GM12872 (cell line): ENCODE measurements at regions not wholly inside any gene's neighbourhood (a gene's known extent, or its start where the extent isn't known, plus 50 kb on each side); places are given as distances from the start of the nearest gene placed in this dataset.

ENCODE experiments used
- TF ChIP-seq, protein P1 (sequence below): IDR thresholded peaks from 3 replicates; pipeline ENCODE4 v1.5.1; 2011; ENCODE audit warnings: low read depth, mild to moderate bottlenecking, low read length, moderate library complexity; ENCODE audit not compliant: insufficient read depth

- TF ChIP-seq, protein P1, sequence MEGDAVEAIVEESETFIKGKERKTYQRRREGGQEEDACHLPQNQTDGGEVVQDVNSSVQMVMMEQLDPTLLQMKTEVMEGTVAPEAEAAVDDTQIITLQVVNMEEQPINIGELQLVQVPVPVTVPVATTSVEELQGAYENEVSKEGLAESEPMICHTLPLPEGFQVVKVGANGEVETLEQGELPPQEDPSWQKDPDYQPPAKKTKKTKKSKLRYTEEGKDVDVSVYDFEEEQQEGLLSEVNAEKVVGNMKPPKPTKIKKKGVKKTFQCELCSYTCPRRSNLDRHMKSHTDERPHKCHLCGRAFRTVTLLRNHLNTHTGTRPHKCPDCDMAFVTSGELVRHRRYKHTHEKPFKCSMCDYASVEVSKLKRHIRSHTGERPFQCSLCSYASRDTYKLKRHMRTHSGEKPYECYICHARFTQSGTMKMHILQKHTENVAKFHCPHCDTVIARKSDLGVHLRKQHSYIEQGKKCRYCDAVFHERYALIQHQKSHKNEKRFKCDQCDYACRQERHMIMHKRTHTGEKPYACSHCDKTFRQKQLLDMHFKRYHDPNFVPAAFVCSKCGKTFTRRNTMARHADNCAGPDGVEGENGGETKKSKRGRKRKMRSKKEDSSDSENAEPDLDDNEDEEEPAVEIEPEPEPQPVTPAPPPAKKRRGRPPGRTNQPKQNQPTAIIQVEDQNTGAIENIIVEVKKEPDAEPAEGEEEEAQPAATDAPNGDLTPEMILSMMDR, result no peak
Observed at GRCh38 chr15:61633951-61634350, 404.8 kb upstream of the RORA start.

- TF ChIP-seq, protein P1, result no peak
Observed at GRCh38 chr15:61629269-61629668, 400.2 kb upstream of the RORA start.

DNA sequence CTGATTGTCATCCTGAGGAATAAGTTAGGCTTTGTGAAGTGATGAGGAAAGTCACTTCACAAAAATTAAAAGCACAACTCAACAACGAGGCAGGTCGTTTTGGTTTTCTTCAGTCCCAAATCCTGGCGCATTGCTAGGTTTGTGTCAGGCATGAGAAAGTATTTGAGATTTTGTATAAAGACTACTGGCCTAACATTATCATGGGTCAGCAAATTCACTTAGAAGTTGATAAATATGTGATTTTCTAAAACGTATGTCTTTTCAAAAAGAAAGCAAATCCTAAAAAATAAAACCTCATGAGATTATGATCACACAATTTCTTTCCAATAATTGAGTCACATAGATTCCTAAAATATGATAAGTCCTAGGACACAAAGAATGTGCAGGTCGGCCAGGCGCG, 395.8 kb upstream of the RORA start:
- TF ChIP-seq, protein P1, result no peak

DNA sequence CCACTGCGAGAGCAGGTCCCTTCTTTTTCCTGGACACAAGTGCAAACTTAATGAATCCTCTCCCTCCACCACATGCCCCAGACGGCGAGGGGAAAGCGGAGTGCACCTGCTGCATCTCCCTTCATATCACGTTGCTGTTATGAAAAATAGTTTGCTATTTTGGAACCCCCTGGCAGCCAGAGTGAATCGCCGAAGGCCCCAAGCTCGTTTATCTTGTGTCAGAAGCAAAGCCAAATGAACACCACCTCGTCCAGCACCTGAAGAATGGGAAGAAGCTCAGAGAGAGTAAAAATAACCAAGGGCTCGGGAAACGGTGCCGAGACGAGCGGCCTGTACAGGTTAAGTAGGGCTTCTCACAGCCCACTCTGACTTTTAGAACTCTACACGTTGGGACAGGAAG, 394.6 kb upstream of the RORA start:
- TF ChIP-seq, protein P1, result no peak

DNA sequence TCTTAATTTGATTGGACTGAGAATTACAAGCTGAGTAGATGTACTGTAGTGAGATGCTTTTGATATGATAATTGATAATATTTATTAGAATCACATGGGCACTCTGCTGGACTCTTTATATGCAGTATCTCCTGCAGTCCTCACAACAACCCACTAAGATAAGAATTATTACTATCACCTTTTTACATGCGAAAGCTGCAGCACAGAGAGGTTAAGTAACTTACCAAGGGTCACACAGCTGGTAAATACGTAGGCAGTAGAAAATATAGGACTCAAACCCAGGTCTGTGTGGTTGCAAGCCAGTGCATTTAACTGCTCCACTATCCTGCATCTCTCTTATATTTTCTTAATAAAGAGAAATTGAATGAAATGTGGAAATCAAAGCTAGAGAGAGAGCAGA, 392.8 kb upstream of the RORA start:
- TF ChIP-seq, protein P1, result no peak

DNA sequence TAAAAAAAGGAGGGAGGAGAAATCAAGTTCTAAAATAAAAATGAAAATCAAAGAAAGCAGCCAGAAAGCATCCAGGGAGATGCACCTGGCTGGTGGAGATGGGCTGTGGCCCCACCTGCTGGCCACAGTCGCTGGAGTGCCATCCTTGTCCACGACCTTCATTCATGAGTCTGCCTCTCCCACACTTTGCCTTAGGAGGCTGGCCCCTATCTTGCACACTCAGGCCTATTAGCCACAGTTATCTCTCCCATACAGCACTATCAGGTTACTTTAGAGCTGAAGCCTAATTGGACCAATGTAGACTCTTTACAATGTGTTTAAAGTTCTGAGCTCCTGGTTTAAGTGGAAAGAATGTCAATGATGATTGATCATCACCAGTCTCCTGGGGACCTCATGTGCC, 392.0 kb upstream of the RORA start:
- TF ChIP-seq, protein P1, result peak; percentile 56

- TF ChIP-seq, protein P1, result no peak
Observed at GRCh38 chr15:61620151-61620550, 391.0 kb upstream of the RORA start.

DNA sequence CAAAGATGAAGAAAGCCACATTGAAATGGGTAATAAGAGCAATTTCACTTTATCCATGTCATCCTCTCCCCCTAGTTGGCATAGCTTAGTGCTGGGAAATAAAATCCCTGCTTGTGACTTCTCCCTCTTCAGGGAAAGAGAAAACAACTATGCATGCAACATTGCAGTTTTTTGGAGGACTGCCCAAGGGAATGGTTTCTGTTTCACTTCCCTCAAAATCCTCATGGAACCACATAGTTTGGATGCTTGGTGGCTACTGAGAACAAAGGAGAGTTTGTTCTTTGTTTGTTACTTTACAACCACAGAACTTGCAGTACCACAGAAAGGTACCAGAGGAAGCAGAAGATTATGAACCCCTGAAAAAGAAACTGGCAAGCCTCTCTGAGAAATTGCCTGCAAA, 384.6 kb upstream of the RORA start:
- TF ChIP-seq, protein P1, result no peak
